IMR-90 (cell line): ENCODE measurements at regions not wholly inside any gene's neighbourhood (a gene's known extent, or its start where the extent isn't known, plus 50 kb on each side); places are given as distances from the start of the nearest gene placed in this dataset.

Experiments
- ATAC-seq: fragments of 200-7000 bp; cut with Tn5 transposase; 2 replicates; pipeline ENCODE4 v1.9.1; 2020; ENCODE audit warnings: low read depth, mild to moderate bottlenecking, moderate library complexity
- BruUV-seq: library from RNA; stranded (reverse); fragments of 400-500 nt; replicated peaks from 2 replicates; lab custom pipeline; 2021; lab: Mats Ljungman, UMichigan
- CTCF ChIA-PET: fragments of 300-600 bp; formaldehyde crosslinking; extraction: SDS; loops from one replicate; lab custom pipeline; 2021; ENCODE audit warnings: antibody characterized with exemption; lab: Yijun Ruan, JAX
- POLR2A ChIA-PET: fragments of 300-600 bp; sonication (Branson Sonifier 250); formaldehyde crosslinking; loops from one replicate; lab custom pipeline; 2022; ENCODE audit warnings: antibody characterized with exemption; ENCODE audit not compliant: unreplicated experiment; lab: Charles Lee
- DNase-seq: peaks from one replicate; pipeline ENCODE4 v3.0.0; 2013
- H2AFZ ChIP-seq: replicated peaks from 2 replicates; pipeline ENCODE3; 2013; ENCODE audit warnings: low read length, mild to moderate bottlenecking; ENCODE audit not compliant: poor library complexity
- H2AK5ac ChIP-seq: 2 replicates; pipeline ENCODE4 v1.6.1; 2013; ENCODE audit warnings: low read depth, low read length, inconsistent platforms
- H2AK9ac ChIP-seq: replicated peaks from 2 replicates; pipeline ENCODE3; 2013; ENCODE audit warnings: mild to moderate bottlenecking, low read depth, low read length, moderate library complexity; ENCODE audit not compliant: poor library complexity
- H2BK120ac ChIP-seq: 2 replicates; pipeline ENCODE4 v1.6.1; 2013; ENCODE audit warnings: low read depth, low read length, inconsistent platforms
- H2BK15ac ChIP-seq: 3 replicates; pipeline ENCODE4 v1.6.1; 2013; ENCODE audit warnings: low read depth, low read length, inconsistent platforms
- H2BK20ac ChIP-seq: 2 replicates; pipeline ENCODE4 v1.6.1; 2013; ENCODE audit warnings: low read depth, mild to moderate bottlenecking, inconsistent platforms, low read length, moderate library complexity
- H2BK5ac ChIP-seq: 2 replicates; pipeline ENCODE4 v1.6.1; 2013; ENCODE audit warnings: mild to moderate bottlenecking, low read depth, low read length, inconsistent platforms; ENCODE audit not compliant: poor library complexity, severe bottlenecking
- H3K14ac ChIP-seq: replicated peaks from 2 replicates; pipeline ENCODE4 v1.6.1; 2013; ENCODE audit warnings: low read depth, low read length, inconsistent platforms
- H3K18ac ChIP-seq: 2 replicates; pipeline ENCODE4 v1.6.1; 2013; ENCODE audit warnings: low read depth, low read length, control low read depth
- H3K23ac ChIP-seq: 2 replicates; pipeline ENCODE4 v1.6.1; 2013; ENCODE audit warnings: low read depth, low read length, inconsistent platforms
- H3K27ac ChIP-seq: 2 replicates; pipeline ENCODE4 v1.5.1; 2013; ENCODE audit warnings: mild to moderate bottlenecking, control low read depth, low read length; ENCODE audit not compliant: insufficient read depth
- H3K27me3 ChIP-seq: 2 replicates; pipeline ENCODE4 v1.6.1; 2013; ENCODE audit warnings: low read length; ENCODE audit not compliant: control insufficient read depth, insufficient read depth
- H3K36me3 ChIP-seq: 2 replicates; pipeline ENCODE4 v1.6.1; 2013; ENCODE audit warnings: low read length, mixed read lengths; ENCODE audit not compliant: control insufficient read depth, insufficient read depth
- H3K4ac ChIP-seq: 2 replicates; pipeline ENCODE4 v1.6.1; 2013; ENCODE audit warnings: low read depth, low read length, inconsistent platforms
- H3K4me1 ChIP-seq: 2 replicates; pipeline ENCODE4 v1.6.1; 2013; ENCODE audit warnings: low read length, mixed read lengths; ENCODE audit not compliant: control insufficient read depth, insufficient read depth
- H3K4me2 ChIP-seq: 2 replicates; pipeline ENCODE4 v1.6.1; 2013; ENCODE audit warnings: low read depth, mild to moderate bottlenecking, control low read depth, low read length, moderate library complexity
- H3K4me3 ChIP-seq: 2 replicates; pipeline ENCODE4 v1.5.1; 2013; ENCODE audit warnings: low read depth, mild to moderate bottlenecking, control low read depth, low read length, moderate library complexity; ENCODE audit not compliant: insufficient read depth
- H3K56ac ChIP-seq: 2 replicates; pipeline ENCODE4 v1.6.1; 2013; ENCODE audit warnings: low read length, inconsistent platforms; ENCODE audit not compliant: insufficient read depth; ENCODE audit errors: extremely low read depth
- H3K79me1 ChIP-seq, 2 experiments: 2 replicates each; pipeline ENCODE4 v1.6.1; 2013; ENCODE audit warnings: low read length in 2 of 2, inconsistent platforms in 1 of 2, low read depth in 1 of 2
- H3K9ac ChIP-seq: 2 replicates; pipeline ENCODE4 v1.6.1; 2013; ENCODE audit warnings: low read depth, low read length, control low read depth
- H3K9me1 ChIP-seq: 2 replicates; pipeline ENCODE4 v1.6.1; 2013; ENCODE audit warnings: low read length, inconsistent platforms; ENCODE audit not compliant: insufficient read depth
- H3K9me3 ChIP-seq: 2 replicates; pipeline ENCODE4 v1.6.1; 2013; ENCODE audit warnings: low read length; ENCODE audit not compliant: control insufficient read depth, insufficient read depth
- H4K20me1 ChIP-seq: 2 replicates; pipeline ENCODE4 v1.6.1; 2013; ENCODE audit warnings: low read length, inconsistent platforms; ENCODE audit not compliant: insufficient read depth
- H4K5ac ChIP-seq: 2 replicates; pipeline ENCODE4 v1.6.1; 2013; ENCODE audit warnings: mild to moderate bottlenecking, low read depth, low read length, control low read depth
- H4K8ac ChIP-seq, 2 experiments: 2 replicates each; pipeline ENCODE4 v1.6.1; 2013; ENCODE audit warnings: low read depth in 2 of 2, low read length in 2 of 2, control low read depth in 1 of 2, inconsistent platforms in 1 of 2
- H4K91ac ChIP-seq: 2 replicates; pipeline ENCODE4 v1.6.1; 2013; ENCODE audit warnings: low read depth, low read length, inconsistent platforms; ENCODE audit not compliant: insufficient read depth
- BHLHE40 ChIP-seq: fragments of 150-350 bp; IDR thresholded peaks from 2 replicates; pipeline ENCODE4 v1.6.1; 2016; ENCODE audit warnings: mild to moderate bottlenecking, low read depth, low read length
- CEBPB ChIP-seq: IDR thresholded peaks from 2 replicates; pipeline ENCODE4 v1.6.1; 2012; ENCODE audit warnings: low read depth, low read length, improper control_type of control experiment
- FOS ChIP-seq: fragments of 150-350 bp; IDR thresholded peaks from 2 replicates; pipeline ENCODE4 v1.6.1; 2016; ENCODE audit warnings: low read depth, low read length
- MAFK ChIP-seq: IDR thresholded peaks from 2 replicates; pipeline ENCODE4 v1.6.1; 2012; ENCODE audit warnings: low read depth, low read length, improper control_type of control experiment
- NFE2L2 ChIP-seq: fragments of 150-350 bp; IDR thresholded peaks from 2 replicates; pipeline ENCODE4 v1.6.1; 2016; ENCODE audit warnings: low read depth, mild to moderate bottlenecking, low read length
- SMC3 ChIP-seq: fragments of 150-350 bp; IDR thresholded peaks from 2 replicates; pipeline ENCODE4 v1.6.1; 2016; ENCODE audit warnings: low read depth, mild to moderate bottlenecking, antibody characterized with exemption, low read length, moderate library complexity
- WGBS, 2 experiments: methylation state at CpG; one replicate each; pipeline versions ENCODE4 v1.1.5 to v1.1.7; 2013; ENCODE audit warnings: missing lambda C conversion rate in 2 of 2; ENCODE audit not compliant: insufficient read length in 1 of 2; ENCODE audit errors: extremely low coverage in 2 of 2; 5-methylcytosine and 5-hydroxymethylcytosine counted together
- dilution Hi-C: fragments of 300-500 bp; cut with HindIII; formaldehyde crosslinking; loops from one replicate; pipeline ENCODE4 v1.14.3; 2018; ENCODE audit warnings: low sequenced_read_pairs; ENCODE audit not compliant: unreplicated experiment
- in situ Hi-C: fragments of 300-500 bp; cut with MboI; formaldehyde crosslinking; loops from 3 replicates; pipeline ENCODE4 v1.14.3; 2019; ENCODE audit warnings: low sequenced_read_pairs, inconsistent platforms, mixed read lengths
- intact Hi-C: fragments of 100-400 bp; cut with micrococcal nuclease; formaldehyde crosslinking; loops from 2 replicates; pipeline ENCODE4 v1.10.0; 2022
- TF ChIP-seq, protein P1 (sequence below): fragments of 150-350 bp; IDR thresholded peaks from 2 replicates; pipeline ENCODE4 v1.6.1; 2016; ENCODE audit warnings: low read depth, mild to moderate bottlenecking, low read length, moderate library complexity, borderline replicate concordance

DNA sequence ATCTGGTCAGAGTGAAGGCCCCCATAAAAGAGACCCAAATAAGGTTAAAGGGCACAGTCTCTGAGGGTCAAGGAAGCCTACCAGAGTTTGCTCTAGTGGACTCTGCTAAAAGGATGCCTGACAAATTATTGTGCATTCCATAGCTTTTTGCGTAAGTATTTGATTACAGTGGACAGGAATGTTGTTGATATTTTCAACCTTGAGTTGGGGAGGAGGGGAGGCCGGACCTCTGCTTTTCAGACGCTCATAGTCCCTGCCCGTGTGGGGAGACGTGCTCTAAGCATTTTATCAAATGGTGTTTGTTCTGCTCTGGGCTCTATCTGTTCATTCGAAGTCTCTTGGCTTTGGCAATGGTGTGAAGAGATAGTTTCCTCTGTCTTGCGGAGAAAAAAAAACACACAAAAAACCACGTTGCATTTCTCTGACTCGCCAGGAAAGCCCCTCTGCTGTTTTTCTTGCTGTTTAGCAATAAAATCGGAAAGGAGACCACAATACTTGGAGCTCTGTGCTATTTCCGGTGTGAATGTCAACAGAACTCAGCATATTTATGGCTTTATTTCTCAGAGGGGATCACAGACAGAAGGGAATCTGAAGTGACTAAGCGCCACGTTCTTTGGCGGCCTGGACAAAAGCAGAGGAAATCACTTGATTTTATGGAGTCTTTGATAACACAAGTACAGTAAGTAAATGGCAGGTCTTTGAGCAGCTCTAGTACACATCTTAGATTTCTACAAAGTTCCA is 159.8 kb downstream of the ZFP64 start:
- in situ Hi-C loops (no loop called here), dilution Hi-C loops (no loop called here), intact Hi-C loops (no loop called here)
- peak overlapping the region; percentile 88 for H3K14ac ChIP-seq
- peak overlapping the region; percentile 97 for H2BK5ac ChIP-seq
- CTCF ChIA-PET: interaction anchor here (0.7 kb wide), 1 partner anchor 719 kb away, joined by 7 read pairs; no protein-coding TSS in a partner anchor
- peak overlapping the region; percentile 88 for H3K56ac ChIP-seq
- no TSS peak for BruUV-seq
- peak overlapping the region; percentile 94 for H2BK15ac ChIP-seq
- H4K8ac ChIP-seq: peak overlapping the region; percentile 83 to 87
- peak; percentile 96 for ATAC-seq
- H4K20me1 ChIP-seq: no peaks in the 10 kb centered on the region
- peak overlapping the region; percentile 91 for H2AK5ac ChIP-seq
- H2AK9ac ChIP-seq: no peak overlapping the region
- H3K4me2 ChIP-seq: peak overlapping the region; percentile 24
- DNase-seq: peak; percentile 88
- POLR2A ChIA-PET: interaction anchor here (1.4 kb wide), 1 partner anchor 10 kb away, joined by 3 read pairs; no protein-coding TSS in a partner anchor
- no peak overlapping the region for H3K4me3 ChIP-seq
- peak overlapping the region; percentile 92 for H3K23ac ChIP-seq
- peak overlapping the region; percentile 98 for H2BK120ac ChIP-seq
- peak overlapping the region; percentile 98 for H3K18ac ChIP-seq
- H4K5ac ChIP-seq: peak overlapping the region; percentile 93
- H3K9me3 ChIP-seq: no peaks in the 10 kb centered on the region
- no peaks in the 10 kb centered on the region for H3K27me3 ChIP-seq
- peak overlapping the region; percentile 97 for H2BK20ac ChIP-seq
- peaks cover 17% of the 10 kb centered on the region for H3K4me1 ChIP-seq
- H3K9ac ChIP-seq: peak overlapping the region; percentile 41; the same call in 1 of the 2 replicates
- TF ChIP-seq, protein P1, sequence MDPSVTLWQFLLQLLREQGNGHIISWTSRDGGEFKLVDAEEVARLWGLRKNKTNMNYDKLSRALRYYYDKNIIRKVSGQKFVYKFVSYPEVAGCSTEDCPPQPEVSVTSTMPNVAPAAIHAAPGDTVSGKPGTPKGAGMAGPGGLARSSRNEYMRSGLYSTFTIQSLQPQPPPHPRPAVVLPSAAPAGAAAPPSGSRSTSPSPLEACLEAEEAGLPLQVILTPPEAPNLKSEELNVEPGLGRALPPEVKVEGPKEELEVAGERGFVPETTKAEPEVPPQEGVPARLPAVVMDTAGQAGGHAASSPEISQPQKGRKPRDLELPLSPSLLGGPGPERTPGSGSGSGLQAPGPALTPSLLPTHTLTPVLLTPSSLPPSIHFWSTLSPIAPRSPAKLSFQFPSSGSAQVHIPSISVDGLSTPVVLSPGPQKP: no peak
- peak; percentile 45 for TF ChIP-seq MAFK
- TF ChIP-seq NFE2L2: 0 out of 2 replicates have a peak, but pooled peaks have one; percentile 19
- no peak for TF ChIP-seq SMC3
- TF ChIP-seq FOS: peak; percentile 51
- peak; percentile 61 for TF ChIP-seq CEBPB
- 0 out of 2 replicates have a peak, but pooled peaks have one; percentile 15 for TF ChIP-seq BHLHE40
- no peaks in the 10 kb centered on the region; a peak in 1 of 4 replicates for H3K79me1 ChIP-seq
- H3K27ac ChIP-seq: peak overlapping the region; percentile 96
- no peaks in the 10 kb centered on the region for H3K36me3 ChIP-seq
- 0% methylated on average over 6 of the region's 14 CpGs; no CpG with 5 or more reads in 1 of the 2 experiments for WGBS, 2 experiments
- peak overlapping the region; percentile 28 for H2AFZ ChIP-seq
- peaks cover 11% of the 10 kb centered on the region for H3K9me1 ChIP-seq
- peak overlapping the region; percentile 97 for H4K91ac ChIP-seq
- peak overlapping the region; percentile 86 for H3K4ac ChIP-seq
